VCaP (cell line): ENCODE measurements at regions not wholly inside any gene's neighbourhood (a gene's known extent, or its start where the extent isn't known, plus 50 kb on each side); places are given as distances from the start of the nearest gene placed in this dataset.

ENCODE experiments used
- H3K27ac ChIP-seq: fragments of 450-650 bp; 2 replicates; pipeline ENCODE4 v1.5.1; 2017
- CTCF ChIP-seq: fragments of 450-650 bp; conservative IDR thresholded peaks from 2 replicates; pipeline ENCODE4 v1.5.1; 2017; ENCODE audit warnings: mild to moderate bottlenecking, moderate library complexity

GRCh38 chr1:203935321-203935720 is 73.9 kb downstream of the SNRPE start:
- no peak for TF ChIP-seq CTCF
- H3K27ac ChIP-seq: no peak overlapping the region

- TF ChIP-seq CTCF: no peak
- H3K27ac ChIP-seq: no peak overlapping the region
These were observed 76.4 kb downstream of the SNRPE start for GRCh38 chr1:203937678-203938330.

- no peak for TF ChIP-seq CTCF
- H3K27ac ChIP-seq: no peak overlapping the region
These were observed 83.4 kb downstream of the SNRPE start for GRCh38 chr1:203944651-203945404.

GRCh38 chr1:203954293-203954692 is 92.9 kb downstream of the SNRPE start:
- H3K27ac ChIP-seq: no peak overlapping the region
- TF ChIP-seq CTCF: no peak

GRCh38 chr1:203954788-203955552 is 93.6 kb downstream of the SNRPE start:
- no peak overlapping the region for H3K27ac ChIP-seq
- TF ChIP-seq CTCF: no peak

- no peak overlapping the region for H3K27ac ChIP-seq
These were observed 104.2 kb upstream of the SOX13 start for GRCh38 chr1:203968761-203969160.

More at GRCh38 chr1:203968761-203969160, 104.2 kb upstream of the SOX13 start:
- TF ChIP-seq CTCF: no peak
